Peyer's patch (tissue), 4 donors: ENCODE measurements at regions not wholly inside any gene's neighbourhood (a gene's known extent, or its start where the extent isn't known, plus 50 kb on each side); places are given as distances from the start of the nearest gene placed in this dataset.

Experiments
- POLR2A ChIP-seq, 2 donors: fragments of 450-650 bp; IDR thresholded peaks; one replicate each; pipeline ENCODE4 v1.5.1; 2017; ENCODE audit warnings: antibody characterized with exemption in 2 of 2, mild to moderate bottlenecking in 2 of 2, moderate library complexity in 2 of 2
- TF ChIP-seq, protein P1 (sequence below), 6 experiments: fragments of 450-650 bp in 4 of 6; fragments of 200-600 bp in 2 of 6; sonication (generic) in 1 of 6; IDR thresholded peaks; one replicate each; pipeline ENCODE4 v1.5.1; 2017 to 2019; ENCODE audit warnings: antibody characterized with exemption in 6 of 6, mild to moderate bottlenecking in 3 of 6, moderate library complexity in 1 of 6

DNA sequence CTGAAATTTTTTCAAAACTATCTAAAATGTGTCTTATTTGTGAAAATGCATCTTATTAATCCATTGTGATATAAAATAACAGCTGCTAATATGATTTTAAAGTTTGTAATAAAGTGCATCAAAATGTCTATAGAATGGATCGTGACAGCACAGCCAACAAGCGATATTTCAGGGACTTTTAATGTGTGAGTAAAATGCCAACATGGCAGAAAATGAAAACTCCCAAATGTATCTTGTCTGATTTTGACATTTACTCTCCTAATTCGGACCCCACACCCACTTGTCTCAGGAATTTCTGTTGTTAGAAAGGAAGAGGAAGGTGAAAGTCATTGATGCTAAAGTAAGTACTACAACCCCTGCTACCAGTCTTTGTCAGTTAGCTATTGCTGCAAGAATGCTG is 273.9 kb downstream of the SATB1 start:
- no peak for TF ChIP-seq POLR2A (IDR thresholded peaks at IDR 0.05)
- TF ChIP-seq, protein P1, sequence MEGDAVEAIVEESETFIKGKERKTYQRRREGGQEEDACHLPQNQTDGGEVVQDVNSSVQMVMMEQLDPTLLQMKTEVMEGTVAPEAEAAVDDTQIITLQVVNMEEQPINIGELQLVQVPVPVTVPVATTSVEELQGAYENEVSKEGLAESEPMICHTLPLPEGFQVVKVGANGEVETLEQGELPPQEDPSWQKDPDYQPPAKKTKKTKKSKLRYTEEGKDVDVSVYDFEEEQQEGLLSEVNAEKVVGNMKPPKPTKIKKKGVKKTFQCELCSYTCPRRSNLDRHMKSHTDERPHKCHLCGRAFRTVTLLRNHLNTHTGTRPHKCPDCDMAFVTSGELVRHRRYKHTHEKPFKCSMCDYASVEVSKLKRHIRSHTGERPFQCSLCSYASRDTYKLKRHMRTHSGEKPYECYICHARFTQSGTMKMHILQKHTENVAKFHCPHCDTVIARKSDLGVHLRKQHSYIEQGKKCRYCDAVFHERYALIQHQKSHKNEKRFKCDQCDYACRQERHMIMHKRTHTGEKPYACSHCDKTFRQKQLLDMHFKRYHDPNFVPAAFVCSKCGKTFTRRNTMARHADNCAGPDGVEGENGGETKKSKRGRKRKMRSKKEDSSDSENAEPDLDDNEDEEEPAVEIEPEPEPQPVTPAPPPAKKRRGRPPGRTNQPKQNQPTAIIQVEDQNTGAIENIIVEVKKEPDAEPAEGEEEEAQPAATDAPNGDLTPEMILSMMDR (IDR thresholded peaks at IDR 0.05) = no peak
